GM20431 (cell line): ENCODE measurements at regions not wholly inside any gene's neighbourhood (a gene's known extent, or its start where the extent isn't known, plus 50 kb on each side); places are given as distances from the start of the nearest gene placed in this dataset.

ENCODE experiments used
- in situ Hi-C: fragments of 300-500 bp; cut with MseI, MboI; formaldehyde crosslinking; loops from one replicate; pipeline ENCODE4 v1.15.0; 2020; ENCODE audit warnings: low sequenced_read_pairs; ENCODE audit not compliant: unreplicated experiment

DNA sequence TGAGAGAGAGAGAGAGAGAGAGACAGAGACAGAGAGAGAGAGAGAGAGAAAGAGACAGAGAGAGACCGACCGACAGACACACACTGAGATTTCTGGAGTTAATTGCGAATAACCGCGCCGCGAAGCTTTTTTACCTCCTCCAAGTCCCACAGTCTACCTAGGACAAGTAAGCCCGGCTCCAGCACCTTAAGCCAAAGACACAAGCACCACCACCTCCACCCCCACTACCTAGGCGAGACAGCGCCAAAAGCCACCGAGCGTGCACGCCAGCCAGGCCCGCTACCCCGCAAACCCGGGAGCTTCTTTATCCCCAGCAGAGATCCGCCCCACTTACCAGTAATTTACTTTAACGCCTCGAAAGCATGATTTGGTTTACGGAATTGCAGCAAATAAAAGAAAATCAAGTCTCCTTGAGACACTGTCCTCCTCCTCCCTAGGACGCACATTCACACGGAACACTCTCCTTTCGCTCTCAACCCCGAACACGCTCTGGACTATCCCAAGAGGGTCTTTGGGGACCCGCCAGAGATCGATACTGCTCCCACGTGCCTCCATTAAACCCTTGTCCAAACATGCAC, 649.6 kb upstream of the DIPK2B start:
- in situ Hi-C loops, result no loop called here

DNA sequence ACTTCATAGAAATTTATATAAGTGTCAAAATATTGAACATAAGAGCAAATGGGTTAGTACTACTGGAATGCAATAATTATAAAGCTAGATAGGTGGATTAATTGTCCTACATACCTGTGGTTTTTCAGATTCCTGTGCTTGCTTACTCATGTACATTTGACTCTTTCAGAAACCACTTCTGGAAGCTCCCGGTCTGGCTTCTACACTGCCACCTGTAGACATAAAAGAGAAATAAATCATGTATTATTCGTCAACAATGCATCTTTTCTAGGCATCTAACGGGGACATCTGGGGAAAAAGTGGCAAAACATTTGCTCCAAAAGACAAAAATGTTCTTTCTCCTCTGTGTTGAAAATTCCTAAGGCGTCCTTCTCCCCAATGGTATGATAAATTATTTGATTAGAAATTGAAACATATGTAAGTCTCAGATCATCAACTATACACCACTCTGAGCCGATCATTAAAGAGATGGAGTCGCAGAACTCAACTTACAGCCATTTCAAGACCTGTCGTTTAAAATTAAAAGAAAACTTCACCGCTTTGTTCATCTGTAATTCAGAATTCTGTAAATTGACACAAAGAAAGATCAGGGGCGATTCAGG, 648.7 kb upstream of the DIPK2B start:
- in situ Hi-C loops, result loop anchor here (25.0 kb wide), 1 partner anchor 337 kb away; no protein-coding TSS in a partner anchor

DNA sequence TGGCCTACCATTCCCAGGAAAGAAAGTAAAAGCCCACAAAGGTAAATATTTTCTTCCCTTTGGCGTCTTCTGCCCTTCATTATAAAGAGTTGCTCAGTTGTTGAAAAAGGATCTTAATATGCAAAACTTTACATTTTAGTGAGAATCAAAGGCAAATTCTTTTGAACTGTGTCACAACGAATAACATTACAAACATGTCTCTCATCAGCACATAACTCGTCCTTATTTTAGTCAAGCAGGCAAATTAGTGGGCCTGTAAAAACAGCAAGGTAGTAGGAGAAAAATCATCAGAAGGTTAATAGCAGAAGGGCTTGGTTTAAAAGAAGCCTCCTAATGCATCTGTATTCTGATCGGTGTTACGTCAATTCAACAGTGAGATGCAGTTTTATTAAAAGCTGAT, 647.3 kb upstream of the DIPK2B start:
- in situ Hi-C loops, result loop anchor here (25.0 kb wide), 1 partner anchor 336 kb away; no protein-coding TSS in a partner anchor

DNA sequence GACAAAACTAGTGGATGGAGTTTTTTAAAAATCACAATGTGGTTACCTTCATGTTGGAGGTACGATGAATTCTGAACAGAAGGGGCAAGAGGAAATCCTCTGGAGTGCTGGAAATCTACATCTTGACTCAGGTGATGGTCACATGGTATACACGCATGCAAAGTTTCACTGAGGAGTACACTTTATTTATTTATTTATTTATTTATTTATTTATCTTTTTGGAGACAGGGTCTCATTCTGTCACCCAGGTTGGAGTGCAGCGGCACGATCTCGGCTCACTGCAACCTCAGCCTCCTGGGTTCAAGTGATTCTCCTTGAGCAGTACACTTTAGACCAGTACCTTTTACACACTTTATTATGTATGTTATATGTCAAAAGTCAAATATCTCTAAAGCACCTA, 645.7 kb upstream of the DIPK2B start:
- in situ Hi-C loops, result loop anchor here (25.0 kb wide), 1 partner anchor 334 kb away; no protein-coding TSS in a partner anchor

DNA sequence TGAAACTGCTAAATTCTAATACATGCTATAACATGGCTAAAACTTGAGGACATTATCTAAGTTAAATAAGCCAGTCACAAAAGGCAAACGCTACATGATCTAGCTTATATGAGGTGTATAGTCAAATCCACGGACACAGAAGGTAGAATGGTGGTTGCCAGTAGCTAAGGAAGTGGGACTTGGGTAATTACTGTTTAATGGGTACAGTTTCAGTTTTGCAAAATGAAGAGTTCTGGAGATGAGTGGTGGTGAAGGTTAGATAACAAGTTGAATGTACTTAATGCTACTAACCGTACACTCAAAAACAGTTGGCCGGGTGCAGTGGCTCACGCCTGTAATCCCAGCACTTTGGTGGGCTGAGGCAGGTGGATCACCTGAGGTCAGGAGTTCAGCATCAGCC, 644.5 kb upstream of the DIPK2B start:
- in situ Hi-C loops, result loop anchor here (25.0 kb wide), 1 partner anchor 333 kb away; no protein-coding TSS in a partner anchor

DNA sequence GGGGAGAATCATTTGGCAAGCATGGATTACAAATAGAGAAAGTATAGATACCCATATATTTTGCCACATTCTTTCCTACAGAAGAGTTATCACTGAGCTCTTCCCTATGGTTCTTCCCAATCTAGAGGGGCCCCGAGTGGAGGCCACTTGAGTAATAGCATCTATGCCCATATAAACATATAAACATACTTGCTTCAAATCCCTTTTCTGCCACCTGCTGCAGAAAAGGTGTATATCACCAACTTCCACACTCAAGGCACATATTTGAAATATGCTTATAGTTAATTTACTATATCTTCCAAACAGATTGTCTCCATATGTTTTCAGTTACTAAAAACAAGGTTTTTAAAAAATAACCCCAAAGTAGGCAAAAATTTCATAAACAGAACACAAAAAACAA, 642.8 kb upstream of the DIPK2B start:
- in situ Hi-C loops, result loop anchor here (25.0 kb wide), 1 partner anchor 331 kb away; no protein-coding TSS in a partner anchor

DNA sequence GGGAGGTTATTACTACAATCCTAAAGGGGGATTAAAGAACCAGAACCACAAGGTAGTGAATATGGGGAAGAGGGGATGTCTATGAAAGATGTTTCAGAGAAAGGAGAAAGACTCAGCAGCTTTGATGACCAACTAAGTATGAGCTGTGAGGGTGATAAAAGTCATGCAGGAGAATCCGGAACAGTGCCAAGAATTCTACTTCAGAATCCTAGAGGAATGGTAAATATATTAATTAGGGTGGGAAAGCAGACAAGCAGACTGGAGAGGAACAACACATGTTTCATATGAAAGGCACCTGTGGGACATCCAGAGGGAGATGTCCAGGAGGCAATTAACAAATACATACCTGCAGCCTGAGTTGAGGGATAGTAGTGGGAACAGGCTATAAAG, 642.2 kb upstream of the DIPK2B start:
- in situ Hi-C loops, result loop anchor here (25.0 kb wide), 1 partner anchor 331 kb away; no protein-coding TSS in a partner anchor

DNA sequence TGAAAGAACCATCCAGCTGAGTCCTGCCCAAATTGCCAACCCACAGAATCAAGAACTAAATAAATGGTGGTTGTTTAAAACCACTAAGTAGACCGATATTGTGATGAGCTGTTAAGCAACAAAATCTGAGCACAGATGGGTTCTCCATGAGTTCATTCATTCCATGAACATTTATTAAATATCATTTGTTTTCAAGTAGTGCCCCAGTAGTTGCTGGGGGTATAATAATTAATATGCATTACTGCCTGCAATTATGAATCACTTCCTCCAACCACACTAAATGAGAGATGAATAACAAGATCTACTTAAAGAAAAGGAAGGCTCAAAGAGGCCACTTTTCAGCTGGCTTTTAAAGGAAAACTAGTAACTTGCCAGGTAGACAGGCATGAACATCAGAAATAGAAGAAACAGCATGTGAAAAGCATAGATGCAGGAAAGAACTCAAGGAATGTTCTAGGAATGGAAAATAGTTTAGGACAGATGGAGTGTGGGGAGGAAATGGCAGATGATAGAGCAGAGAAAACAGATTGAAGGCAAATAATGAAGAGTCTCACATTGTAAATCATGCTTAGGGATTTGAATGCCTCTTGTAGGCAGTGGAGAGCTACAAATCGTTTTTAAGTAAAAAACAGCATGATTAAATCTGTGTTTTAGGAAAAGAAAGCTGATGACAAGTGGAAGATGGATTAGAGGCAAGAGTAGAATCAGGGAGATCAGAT, 641.7 kb upstream of the DIPK2B start:
- in situ Hi-C loops, result loop anchor here (25.0 kb wide), 1 partner anchor 330 kb away; no protein-coding TSS in a partner anchor

DNA sequence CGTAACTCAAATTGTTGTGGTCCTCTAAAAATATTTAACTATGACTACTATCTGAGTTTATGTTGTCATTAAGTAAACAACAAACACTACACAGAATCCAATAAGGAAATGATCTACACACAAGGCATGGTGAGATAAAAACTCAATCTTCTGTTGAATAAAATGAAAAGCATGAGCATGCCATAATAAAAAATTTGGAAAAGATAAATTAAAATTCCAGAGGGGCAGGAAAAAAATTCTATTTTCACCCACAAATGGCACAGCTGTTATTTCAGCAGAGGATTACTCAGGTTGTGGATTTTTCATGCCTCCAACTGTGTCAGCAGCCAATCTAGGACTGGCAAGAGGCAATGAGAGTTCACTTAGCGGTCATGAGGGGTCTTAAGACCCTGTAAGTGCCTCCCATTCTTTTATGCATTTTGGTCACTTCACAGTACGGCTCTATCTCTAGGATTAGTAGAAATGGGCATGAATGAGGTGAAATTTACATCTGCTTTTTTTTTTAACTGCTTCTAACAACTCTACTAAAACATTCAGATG, 639.8 kb upstream of the DIPK2B start:
- in situ Hi-C loops, result loop anchor here (25.0 kb wide), 1 partner anchor 328 kb away; no protein-coding TSS in a partner anchor

DNA sequence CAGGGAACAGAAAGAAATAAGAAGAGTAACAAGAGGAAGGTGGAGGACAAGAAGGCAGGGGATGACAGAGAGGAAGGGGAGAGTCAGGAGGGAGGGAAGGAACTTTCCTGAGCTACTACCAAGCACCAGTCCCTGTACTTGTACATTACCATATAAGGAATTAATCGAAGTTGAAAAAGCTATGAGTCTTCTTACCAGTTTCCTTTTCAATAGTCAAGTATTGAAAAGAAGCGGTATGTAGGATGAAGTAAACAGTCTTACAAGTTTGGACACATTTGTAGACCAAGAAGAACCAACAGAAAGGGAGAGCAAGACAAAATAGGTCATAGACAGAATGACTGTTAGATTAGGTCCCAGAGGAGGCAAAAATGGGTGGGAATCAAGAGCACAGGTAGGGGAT, 629.7 kb upstream of the DIPK2B start:
- in situ Hi-C loops, result loop anchor here (25.0 kb wide), 1 partner anchor 318 kb away; no protein-coding TSS in a partner anchor

DNA sequence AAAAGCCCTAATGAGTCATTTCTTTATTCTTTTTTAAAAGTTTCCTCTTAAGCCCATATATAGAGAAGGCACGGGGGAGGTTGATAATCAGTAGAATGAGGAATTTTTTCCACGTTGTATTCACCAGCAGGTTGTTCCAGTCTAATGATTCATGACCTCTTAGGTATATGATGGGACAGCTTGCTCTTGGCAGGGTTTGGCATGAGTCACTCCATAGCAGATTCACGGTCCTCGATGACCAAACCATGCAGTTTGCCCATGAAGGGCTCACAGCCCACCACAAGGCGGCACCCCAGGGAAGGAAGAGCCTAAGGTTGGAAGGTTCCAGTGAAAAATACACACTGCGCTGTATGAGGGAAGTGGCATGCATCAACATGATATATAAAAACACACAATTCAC, 623.8 kb upstream of the DIPK2B start:
- in situ Hi-C loops, result no loop called here

DNA sequence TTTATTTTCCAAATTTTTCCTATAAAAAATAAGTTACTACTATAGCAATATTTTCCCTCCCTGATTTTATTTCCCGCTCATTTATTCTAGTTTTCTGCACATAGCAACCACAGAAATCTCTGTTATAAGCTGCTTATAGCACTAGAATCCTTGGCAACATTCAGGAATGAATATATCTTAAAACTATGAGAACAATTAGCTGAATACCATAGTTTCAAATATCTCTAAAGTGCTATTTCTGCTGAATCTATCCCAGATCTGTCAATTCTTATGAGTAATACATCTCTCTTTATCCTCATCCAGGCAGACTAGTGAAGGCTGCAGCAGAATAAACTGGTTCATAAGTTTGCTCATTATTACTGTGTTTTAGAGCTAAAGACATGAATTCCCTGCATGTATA, 622.9 kb upstream of the DIPK2B start:
- in situ Hi-C loops, result no loop called here

DNA sequence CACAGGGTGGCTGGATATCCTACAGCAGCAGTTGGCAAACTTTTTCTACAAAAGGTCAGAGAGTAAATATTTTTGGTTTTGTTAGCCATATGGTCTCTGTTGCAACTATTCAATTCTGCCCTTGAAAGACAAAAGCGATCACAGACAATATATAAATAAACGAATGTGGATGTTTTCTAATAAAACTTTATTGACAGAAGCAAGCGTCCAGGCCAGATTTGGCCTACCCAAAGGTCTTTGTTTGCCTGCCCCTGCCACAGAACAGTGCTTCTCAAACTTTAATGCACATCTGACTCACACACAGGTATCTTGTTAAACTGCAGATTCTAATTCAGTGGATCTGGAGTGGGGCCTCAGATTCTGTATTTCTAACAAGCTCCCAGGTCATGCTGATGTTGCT, 621.4 kb upstream of the DIPK2B start:
- in situ Hi-C loops, result no loop called here

DNA sequence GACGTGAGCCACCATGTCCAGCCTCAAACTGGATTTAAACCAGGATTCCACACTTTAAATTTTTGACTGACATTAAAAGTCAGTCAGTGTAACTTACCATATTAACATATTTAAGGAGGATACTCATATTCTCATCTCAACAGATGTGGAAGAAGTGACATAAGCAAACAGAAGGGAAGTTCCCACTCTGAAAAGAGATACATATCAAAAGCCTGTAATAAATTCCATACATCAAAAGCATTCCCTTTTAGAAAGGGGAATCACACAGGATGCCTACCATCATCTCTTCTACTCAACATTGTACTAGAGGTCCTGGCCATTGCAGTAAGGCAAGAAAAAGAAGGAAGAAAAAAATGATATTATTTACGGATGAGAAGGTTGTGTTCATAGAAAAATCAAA, 618.2 kb upstream of the DIPK2B start:
- in situ Hi-C loops, result no loop called here

DNA sequence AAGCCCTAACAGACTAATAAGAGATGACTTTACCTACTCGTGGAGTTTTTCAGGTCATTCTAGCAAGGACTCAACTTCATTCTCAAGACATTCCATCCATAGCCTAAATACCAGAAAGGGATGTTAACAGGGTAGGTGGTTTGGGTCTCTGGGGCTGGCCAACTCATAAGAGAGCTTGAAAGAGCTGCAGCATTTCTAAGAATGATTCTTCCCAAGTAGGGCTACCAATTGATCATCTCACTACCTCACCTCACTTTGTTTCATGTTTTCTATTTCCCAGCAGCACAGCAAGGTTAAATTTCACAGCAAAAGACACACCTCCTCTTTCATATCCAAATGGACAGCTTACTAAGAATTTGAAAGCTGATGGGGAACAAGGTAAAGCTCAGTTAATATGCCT, 614.8 kb upstream of the DIPK2B start:
- in situ Hi-C loops, result no loop called here

DNA sequence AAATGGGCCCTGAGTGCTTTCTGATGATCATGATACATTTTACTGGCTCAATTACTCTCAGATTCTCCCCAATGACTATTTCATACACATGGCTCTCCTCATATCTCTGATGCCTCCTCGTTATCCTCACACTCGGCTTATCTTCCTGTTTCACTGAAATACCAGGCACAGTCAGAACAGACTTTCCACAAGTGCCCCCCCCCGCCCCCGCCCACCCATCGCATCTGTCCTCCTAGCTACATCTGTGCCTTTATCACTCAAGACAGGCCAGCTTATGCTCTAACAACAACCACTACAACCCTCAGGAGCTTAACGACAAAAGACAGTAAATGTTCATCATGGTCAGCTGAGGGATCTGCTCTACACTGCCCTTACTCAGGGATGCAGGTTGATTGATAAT, 610.6 kb upstream of the DIPK2B start:
- in situ Hi-C loops, result no loop called here

DNA sequence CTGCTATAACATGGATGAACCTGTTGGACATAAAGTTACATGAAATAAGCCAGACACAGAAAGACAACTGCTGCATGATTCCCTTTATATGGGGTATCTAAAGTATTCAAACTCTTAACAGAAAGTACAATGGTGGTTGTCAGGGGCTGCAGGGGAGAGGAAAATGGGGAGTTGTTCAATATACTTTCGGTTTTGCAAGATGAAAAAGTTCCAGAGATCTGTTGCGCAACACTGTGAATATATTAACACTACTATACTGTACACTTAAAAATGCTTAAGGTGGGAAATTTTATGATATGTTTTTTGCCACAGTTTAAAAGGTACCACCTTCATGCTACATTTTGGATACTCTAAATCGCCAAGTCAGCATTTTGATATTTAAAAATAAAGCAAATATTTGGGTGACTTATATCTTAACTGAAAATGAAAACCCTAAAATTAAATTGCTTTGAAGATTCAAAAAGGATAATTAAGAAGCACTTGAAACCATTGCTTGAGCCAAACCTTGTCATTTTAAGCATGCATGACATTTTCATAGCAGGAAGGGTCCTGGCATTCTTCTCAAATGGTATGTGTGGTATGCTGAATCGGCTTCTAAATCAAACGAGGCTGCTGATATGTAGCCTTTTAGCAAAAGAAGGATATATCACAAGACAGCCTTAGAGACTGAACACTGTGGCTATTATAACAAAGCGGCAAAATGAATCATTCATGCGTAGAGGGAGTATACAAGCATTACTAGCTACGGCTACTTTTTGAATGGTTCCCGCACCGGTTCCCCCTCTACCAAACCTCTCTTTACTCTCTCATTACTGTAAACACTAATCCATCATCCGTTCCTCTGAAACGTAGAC, 607.1 kb upstream of the DIPK2B start:
- in situ Hi-C loops, result no loop called here

DNA sequence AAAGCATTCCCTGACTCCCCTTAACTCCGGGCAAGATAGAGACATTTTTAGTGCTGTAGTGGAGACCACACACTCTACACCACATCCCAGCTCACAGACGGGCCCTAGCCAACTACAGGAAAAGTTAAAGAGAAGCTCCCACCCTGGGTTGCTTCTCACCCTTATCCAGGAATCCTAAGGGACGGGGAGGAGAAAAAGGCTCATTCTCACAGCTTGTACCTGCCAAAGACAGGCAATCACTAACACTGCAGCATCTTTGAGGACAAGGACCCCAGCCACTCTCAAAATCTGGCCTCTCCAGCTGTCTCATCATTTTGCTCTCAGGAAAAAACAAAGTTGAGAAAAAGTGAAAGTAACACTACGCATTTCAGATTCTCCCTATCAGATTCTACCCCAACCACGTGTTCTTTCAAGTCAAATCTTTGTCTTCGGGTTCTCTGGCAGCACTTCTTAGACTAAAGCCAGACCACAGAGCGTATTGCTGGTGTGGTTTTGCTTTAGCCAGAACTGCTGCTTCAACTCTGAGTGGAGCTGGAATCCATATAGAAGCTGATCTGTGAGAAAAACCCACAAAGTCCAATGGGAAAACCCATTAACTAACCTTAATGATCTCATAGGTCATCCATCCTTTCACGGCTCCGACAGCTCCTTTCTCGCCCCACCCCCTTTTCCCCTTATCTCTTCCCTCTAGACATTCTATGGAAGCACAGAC, 605.9 kb upstream of the DIPK2B start:
- in situ Hi-C loops, result no loop called here

DNA sequence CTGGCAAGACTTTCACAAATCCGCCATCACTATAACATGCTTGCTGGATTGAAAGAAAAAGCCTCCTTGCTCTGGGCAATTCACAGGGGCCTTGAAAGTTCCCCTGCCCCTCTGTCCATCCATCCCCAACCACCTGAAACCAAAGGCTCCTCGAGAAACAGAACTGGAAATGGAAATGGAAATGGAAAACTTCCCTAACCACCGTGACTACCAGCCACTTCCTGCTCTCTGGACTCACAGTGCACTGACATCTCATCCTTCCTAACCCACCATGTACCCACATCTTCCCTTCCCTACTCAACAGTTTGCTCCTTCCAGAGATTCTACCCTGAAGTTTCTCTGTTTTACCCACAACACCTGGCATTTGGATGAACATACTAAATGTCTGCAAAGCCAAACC, 603.6 kb upstream of the DIPK2B start:
- in situ Hi-C loops, result no loop called here
